Gastroesophageal sphincter (tissue), 4 donors: ENCODE measurements at regions not wholly inside any gene's neighbourhood (a gene's known extent, or its start where the extent isn't known, plus 50 kb on each side); places are given as distances from the start of the nearest gene placed in this dataset.

Source experiments
- ATAC-seq: fragments of 150-250 bp; one replicate; pipeline ENCODE4 v1.9.1; 2016; ENCODE audit warnings: mild to moderate bottlenecking, moderate library complexity
- H3K27ac ChIP-seq, 4 donors: fragments of 200-600 bp; sonication (generic) in 3 of 4; 1 replicate in 3 of 4; 2 replicates in 1 of 4; pipeline ENCODE4 v1.5.1; 2016 to 2019
- H3K27me3 ChIP-seq: fragments of 200-600 bp; sonication (generic); one replicate; pipeline ENCODE4 v1.5.1; 2019
- H3K36me3 ChIP-seq, 2 donors: fragments of 200-600 bp; sonication (generic); one replicate each; pipeline ENCODE4 v1.5.1; 2019; ENCODE audit warnings: control low read depth in 1 of 2
- H3K4me1 ChIP-seq, 3 donors: fragments of 200-600 bp; sonication (generic); 1 replicate in 2 of 3; 2 replicates in 1 of 3; pipeline ENCODE4 v1.5.1; 2016 to 2019; ENCODE audit warnings: control low read depth in 2 of 3
- H3K4me3 ChIP-seq, 2 donors: fragments of 200-600 bp; sonication (generic); one replicate each; pipeline ENCODE4 v1.5.1; 2019; ENCODE audit warnings: mild to moderate bottlenecking in 1 of 2, moderate library complexity in 1 of 2
- H3K9me3 ChIP-seq, 3 donors: fragments of 200-600 bp; sonication (generic); one replicate each; pipeline ENCODE4 v1.5.1; 2017 to 2019; ENCODE audit warnings: control low read depth in 2 of 3
- CTCF ChIP-seq, 4 experiments: fragments of 200-600 bp in 2 of 4; fragments of 450-650 bp in 2 of 4; sonication (generic) in 1 of 4; IDR thresholded peaks; one replicate each; pipeline ENCODE4 v1.5.1; 2017 to 2019; ENCODE audit warnings: antibody characterized with exemption in 4 of 4, mild to moderate bottlenecking in 2 of 4, moderate library complexity in 2 of 4
- EP300 ChIP-seq: sonication (generic); formaldehyde crosslinking; IDR thresholded peaks from one replicate; pipeline ENCODE4 v1.6.1; 2017; ENCODE audit warnings: antibody characterized with exemption, mild to moderate bottlenecking
- POLR2A ChIP-seq, 2 donors: fragments of 450-650 bp; IDR thresholded peaks; one replicate each; pipeline ENCODE4 v1.6.1; 2017; ENCODE audit warnings: antibody characterized with exemption in 2 of 2, mild to moderate bottlenecking in 2 of 2, moderate library complexity in 1 of 2
- POLR2AphosphoS5 ChIP-seq: sonication (generic); formaldehyde crosslinking; IDR thresholded peaks from one replicate; pipeline ENCODE4 v1.6.1; 2017; ENCODE audit warnings: antibody characterized with exemption
- WGBS, 2 donors: methylation state at CpG; one replicate each; pipeline ENCODE4 v1.1.5; 2018; ENCODE audit warnings: low coverage in 1 of 2; 5-methylcytosine and 5-hydroxymethylcytosine counted together

GRCh38 chr2:185610301-185610700 is 128.3 kb upstream of the FSIP2 start:
- Histone ChIP-seq H3K4me3 (no peak overlapping the region), H3K36me3 (no peaks in the 10 kb centered on the region), H3K27me3 (no peaks in the 10 kb centered on the region), H3K4me1 (no peaks in the 10 kb centered on the region), H3K27ac (no peak overlapping the region), H3K9me3 (peaks cover 0 to 6% (median 0%) of the 10 kb centered on the region in 3 donors)
- TF ChIP-seq POLR2A (IDR thresholded peaks at IDR 0.05), result no peak
- no peak for TF ChIP-seq POLR2AphosphoS5
- TF ChIP-seq EP300, result no peak
- no peak for TF ChIP-seq CTCF (IDR thresholded peaks at IDR 0.05)
- no peak for ATAC-seq
- WGBS, 2 donors, result 62 to 67% methylated on average over 1 of the region's 1 CpG

- Histone ChIP-seq H3K4me1 (no peaks in the 10 kb centered on the region), H3K4me3 (no peak overlapping the region), H3K9me3 (peaks cover 0 to 6% (median 0%) of the 10 kb centered on the region in 3 donors), H3K36me3 (no peaks in the 10 kb centered on the region), H3K27me3 (no peaks in the 10 kb centered on the region), H3K27ac (no peak overlapping the region)
- no peak for ATAC-seq
- no peak for TF ChIP-seq CTCF (IDR thresholded peaks at IDR 0.05)
- TF ChIP-seq EP300, result no peak
- no peak for TF ChIP-seq POLR2A (IDR thresholded peaks at IDR 0.05)
- no peak for TF ChIP-seq POLR2AphosphoS5
- WGBS, 2 donors, result 0 to 80% methylated on average over 1 of the region's 1 CpG
Measured at GRCh38 chr2:185618625-185619024, 120.0 kb upstream of the FSIP2 start.

GRCh38 chr2:185625604-185626003 is 113.0 kb upstream of the FSIP2 start:
- no peaks in the 10 kb centered on the region for H3K36me3 ChIP-seq
- WGBS, 2 donors, result 86 to 100% methylated on average over 1 of the region's 1 CpG
- H3K4me1 ChIP-seq, result no peaks in the 10 kb centered on the region
- H3K27ac ChIP-seq, result no peak overlapping the region
- TF ChIP-seq POLR2AphosphoS5 (no peak), POLR2A (IDR thresholded peaks at IDR 0.05) (no peak), CTCF (IDR thresholded peaks at IDR 0.05) (no peak), EP300 (no peak)
- no peak overlapping the region for H3K4me3 ChIP-seq
- ATAC-seq, result no peak
- no peaks in the 10 kb centered on the region for H3K27me3 ChIP-seq
- H3K9me3 ChIP-seq, result no peaks in the 10 kb centered on the region

- Histone ChIP-seq H3K9me3 (no peaks in the 10 kb centered on the region), H3K36me3 (no peaks in the 10 kb centered on the region), H3K27ac (no peak overlapping the region), H3K4me1 (no peaks in the 10 kb centered on the region), H3K4me3 (no peak overlapping the region), H3K27me3 (no peaks in the 10 kb centered on the region)
- 0 to 21% methylated on average over 1 to 3 of the region's 5 CpGs for WGBS, 2 donors
- TF ChIP-seq CTCF (IDR thresholded peaks at IDR 0.05) (no peak), POLR2A (IDR thresholded peaks at IDR 0.05) (no peak), POLR2AphosphoS5 (no peak), EP300 (no peak)
- no peak for ATAC-seq
Measured at GRCh38 chr2:185628985-185629384, 109.6 kb upstream of the FSIP2 start.

- WGBS, 2 donors, result 63% methylated on average over 2 of the region's 2 CpGs
- no peak for TF ChIP-seq EP300
- no peak for TF ChIP-seq CTCF (IDR thresholded peaks at IDR 0.05)
- TF ChIP-seq POLR2AphosphoS5, result no peak
- no peak for TF ChIP-seq POLR2A (IDR thresholded peaks at IDR 0.05)
- no peaks in the 10 kb centered on the region for H3K36me3 ChIP-seq
- no peak for ATAC-seq
- H3K4me1 ChIP-seq, result no peaks in the 10 kb centered on the region
- H3K27me3 ChIP-seq, result no peaks in the 10 kb centered on the region
- H3K4me3 ChIP-seq, result no peak overlapping the region
- no peak overlapping the region for H3K27ac ChIP-seq
- no peaks in the 10 kb centered on the region for H3K9me3 ChIP-seq
Measured at GRCh38 chr2:185633621-185634020, 105.0 kb upstream of the FSIP2 start.
